Body of pancreas (tissue), 4 donors: ENCODE measurements at regions not wholly inside any gene's neighbourhood (a gene's known extent, or its start where the extent isn't known, plus 50 kb on each side); places are given as distances from the start of the nearest gene placed in this dataset.

Experiments
- CTCF ChIP-seq, 7 experiments: fragments of 450-650 bp in 4 of 7; fragments of 200-600 bp in 3 of 7; sonication (generic) in 3 of 7; IDR thresholded peaks; one replicate each; pipeline ENCODE4 v1.5.1; 2016 to 2019; ENCODE audit warnings: antibody characterized with exemption in 7 of 7
- POLR2A ChIP-seq, 3 donors: fragments of 450-650 bp; IDR thresholded peaks; one replicate each; pipeline ENCODE4 v1.6.1; 2016; ENCODE audit warnings: antibody characterized with exemption in 3 of 3, mild to moderate bottlenecking in 2 of 3

- no peak for TF ChIP-seq CTCF (IDR thresholded peaks at IDR 0.05)
- no peak for TF ChIP-seq POLR2A (IDR thresholded peaks at IDR 0.05)
Observed at GRCh38 chr5:68011259-68011760, 204.2 kb upstream of the PIK3R1 start.
